ENCODE measurements at regions not wholly inside any gene's neighbourhood (a gene's known extent, or its start where the extent isn't known, plus 50 kb on each side); places are given as distances from the start of the nearest gene placed in this dataset.

GRCh38 chr1:82801176-82801575 lies 1000.4 kb downstream of the ADGRL2 start:
- TF ChIP-seq CTCF (IDR thresholded peaks at IDR 0.05) (no peak), POLR2A (IDR thresholded peaks at IDR 0.05) (no peak)

Measured in right lobe of liver (tissue), 4 donors.